ENCODE measurements at regions not wholly inside any gene's neighbourhood (a gene's known extent, or its start where the extent isn't known, plus 50 kb on each side); places are given as distances from the start of the nearest gene placed in this dataset.

DNA sequence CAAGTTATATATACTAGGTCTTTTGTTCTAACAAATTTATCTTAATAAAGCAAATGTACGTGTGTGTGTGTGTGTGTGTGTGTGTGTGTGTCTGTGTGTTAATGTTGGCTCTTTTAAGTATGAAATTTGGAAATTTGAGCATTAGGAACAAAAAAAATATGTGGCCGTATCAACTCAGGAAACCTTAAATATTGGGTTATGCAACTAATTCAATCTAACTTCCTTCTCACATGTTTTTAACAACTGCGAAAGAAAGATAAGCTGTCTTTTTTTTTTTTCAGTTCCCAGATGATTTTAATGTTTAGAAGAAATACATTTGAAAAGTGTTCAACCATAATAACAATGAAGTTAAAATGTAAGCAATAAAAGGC, 616.4 kb upstream of the ARID1B start:
- H3K36me3 Mint-ChIP-seq (ENCODE audit: low read depth): no peaks in the 10 kb centered on the region
- H3K4me2 ChIP-seq: no peak overlapping the region
- no peaks in the 10 kb centered on the region for H3K27me3 Mint-ChIP-seq (ENCODE audit: insufficient read depth, low read depth, poor library complexity)
- H2AFZ ChIP-seq: no peak overlapping the region
- H3K9me2 ChIP-seq (ENCODE audit: insufficient read depth): 0 out of 2 replicates have a peak, but pooled peaks cover 5% of the 10 kb centered on the region
- no peaks in the 10 kb centered on the region for H3K79me2 ChIP-seq (replicated peaks; ENCODE audit: insufficient read depth)
- no peaks in the 10 kb centered on the region for H4K20me1 ChIP-seq (replicated peaks; ENCODE audit: insufficient read depth)
- no peak for ATAC-seq
- H3K9me3 Mint-ChIP-seq: no peaks in the 10 kb centered on the region
- no peak overlapping the region for H3K27ac Mint-ChIP-seq
- H3K4me1 Mint-ChIP-seq: no peaks in the 10 kb centered on the region
- no peak overlapping the region for H3K27ac ChIP-seq (ENCODE audit: low read depth)
- no peak for DNase-seq (ENCODE audit: low spot score)
- H3K4me3 ChIP-seq: no peak overlapping the region
- H3K36me3 ChIP-seq (ENCODE audit: insufficient read depth): no peaks in the 10 kb centered on the region
- H3K4me3 Mint-ChIP-seq: no peak overlapping the region
- H3K27me3 ChIP-seq (ENCODE audit: insufficient read depth): no peaks in the 10 kb centered on the region
- H3F3A ChIP-seq (replicated peaks; ENCODE audit: low read depth): no peaks in the 10 kb centered on the region
- TF ChIP-seq, protein P1, sequence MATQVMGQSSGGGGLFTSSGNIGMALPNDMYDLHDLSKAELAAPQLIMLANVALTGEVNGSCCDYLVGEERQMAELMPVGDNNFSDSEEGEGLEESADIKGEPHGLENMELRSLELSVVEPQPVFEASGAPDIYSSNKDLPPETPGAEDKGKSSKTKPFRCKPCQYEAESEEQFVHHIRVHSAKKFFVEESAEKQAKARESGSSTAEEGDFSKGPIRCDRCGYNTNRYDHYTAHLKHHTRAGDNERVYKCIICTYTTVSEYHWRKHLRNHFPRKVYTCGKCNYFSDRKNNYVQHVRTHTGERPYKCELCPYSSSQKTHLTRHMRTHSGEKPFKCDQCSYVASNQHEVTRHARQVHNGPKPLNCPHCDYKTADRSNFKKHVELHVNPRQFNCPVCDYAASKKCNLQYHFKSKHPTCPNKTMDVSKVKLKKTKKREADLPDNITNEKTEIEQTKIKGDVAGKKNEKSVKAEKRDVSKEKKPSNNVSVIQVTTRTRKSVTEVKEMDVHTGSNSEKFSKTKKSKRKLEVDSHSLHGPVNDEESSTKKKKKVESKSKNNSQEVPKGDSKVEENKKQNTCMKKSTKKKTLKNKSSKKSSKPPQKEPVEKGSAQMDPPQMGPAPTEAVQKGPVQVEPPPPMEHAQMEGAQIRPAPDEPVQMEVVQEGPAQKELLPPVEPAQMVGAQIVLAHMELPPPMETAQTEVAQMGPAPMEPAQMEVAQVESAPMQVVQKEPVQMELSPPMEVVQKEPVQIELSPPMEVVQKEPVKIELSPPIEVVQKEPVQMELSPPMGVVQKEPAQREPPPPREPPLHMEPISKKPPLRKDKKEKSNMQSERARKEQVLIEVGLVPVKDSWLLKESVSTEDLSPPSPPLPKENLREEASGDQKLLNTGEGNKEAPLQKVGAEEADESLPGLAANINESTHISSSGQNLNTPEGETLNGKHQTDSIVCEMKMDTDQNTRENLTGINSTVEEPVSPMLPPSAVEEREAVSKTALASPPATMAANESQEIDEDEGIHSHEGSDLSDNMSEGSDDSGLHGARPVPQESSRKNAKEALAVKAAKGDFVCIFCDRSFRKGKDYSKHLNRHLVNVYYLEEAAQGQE (IDR thresholded peaks at IDR 0.05; ENCODE audit: unreplicated experiment): no peak
- TF ChIP-seq POLR2AphosphoS5 (IDR thresholded peaks at IDR 0.05; ENCODE audit: low read depth): no peak
- no peak for TF ChIP-seq ZNF114 (CRISPR knock-in tag; IDR thresholded peaks at IDR 0.05)
- TF ChIP-seq, protein P2, sequence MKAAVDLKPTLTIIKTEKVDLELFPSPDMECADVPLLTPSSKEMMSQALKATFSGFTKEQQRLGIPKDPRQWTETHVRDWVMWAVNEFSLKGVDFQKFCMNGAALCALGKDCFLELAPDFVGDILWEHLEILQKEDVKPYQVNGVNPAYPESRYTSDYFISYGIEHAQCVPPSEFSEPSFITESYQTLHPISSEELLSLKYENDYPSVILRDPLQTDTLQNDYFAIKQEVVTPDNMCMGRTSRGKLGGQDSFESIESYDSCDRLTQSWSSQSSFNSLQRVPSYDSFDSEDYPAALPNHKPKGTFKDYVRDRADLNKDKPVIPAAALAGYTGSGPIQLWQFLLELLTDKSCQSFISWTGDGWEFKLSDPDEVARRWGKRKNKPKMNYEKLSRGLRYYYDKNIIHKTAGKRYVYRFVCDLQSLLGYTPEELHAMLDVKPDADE (IDR thresholded peaks at IDR 0.05): no peak
- H3K4me1 ChIP-seq (ENCODE audit: insufficient read depth): no peaks in the 10 kb centered on the region

DNA sequence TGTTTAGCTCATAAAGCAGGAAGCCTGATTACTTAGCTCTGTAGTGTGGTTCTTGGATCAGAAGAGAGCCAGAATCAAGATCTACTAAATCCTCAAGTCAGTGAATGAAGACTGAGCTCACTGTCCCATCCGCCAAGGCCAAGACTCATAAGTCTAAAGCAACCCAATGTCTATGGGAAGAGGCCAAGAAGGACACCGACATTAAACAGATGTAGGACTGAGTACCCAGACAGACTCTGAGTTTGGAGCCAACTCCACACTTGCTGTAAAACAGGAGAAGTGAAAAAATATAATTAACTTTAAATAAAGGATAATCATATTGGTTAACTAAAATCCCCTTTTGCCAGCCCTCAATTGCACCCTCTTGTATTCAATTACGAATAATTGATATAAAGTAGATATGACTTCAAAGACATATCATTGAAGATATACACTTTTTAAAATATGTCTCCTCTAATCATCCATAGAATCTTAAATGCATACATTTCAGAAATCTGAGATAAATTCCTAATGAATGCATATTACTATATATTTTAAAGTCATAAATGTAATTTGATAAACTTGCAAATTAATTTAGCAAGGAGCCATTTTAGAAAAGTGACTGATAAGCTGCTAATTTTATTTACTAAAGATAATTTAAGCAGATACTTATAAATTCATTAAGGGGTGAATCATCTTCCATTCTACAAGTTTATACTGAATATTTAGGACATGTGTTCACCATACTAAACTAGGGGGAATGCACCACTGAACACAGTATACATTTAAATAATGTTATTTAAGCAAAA, 617.0 kb upstream of the ARID1B start:
- H2AFZ ChIP-seq: no peak overlapping the region
- no peaks in the 10 kb centered on the region for H3K36me3 Mint-ChIP-seq (ENCODE audit: low read depth)
- DNase-seq (ENCODE audit: low spot score) (no peak), ATAC-seq (no peak)
- no peaks in the 10 kb centered on the region for H3K79me2 ChIP-seq (replicated peaks; ENCODE audit: insufficient read depth)
- H3K9me2 ChIP-seq (ENCODE audit: insufficient read depth): 0 out of 2 replicates have a peak, but pooled peaks cover 5% of the 10 kb centered on the region
- no peaks in the 10 kb centered on the region for H3K4me1 Mint-ChIP-seq
- no peaks in the 10 kb centered on the region for H4K20me1 ChIP-seq (replicated peaks; ENCODE audit: insufficient read depth)
- no peaks in the 10 kb centered on the region for H3F3A ChIP-seq (replicated peaks; ENCODE audit: low read depth)
- H3K9me3 Mint-ChIP-seq: no peaks in the 10 kb centered on the region
- H3K27ac ChIP-seq (ENCODE audit: low read depth): no peak overlapping the region
- no peaks in the 10 kb centered on the region for H3K4me1 ChIP-seq (ENCODE audit: insufficient read depth)
- H3K27ac Mint-ChIP-seq: no peak overlapping the region
- H3K4me3 Mint-ChIP-seq: no peak overlapping the region
- H3K36me3 ChIP-seq (ENCODE audit: insufficient read depth): no peaks in the 10 kb centered on the region
- no peaks in the 10 kb centered on the region for H3K27me3 ChIP-seq (ENCODE audit: insufficient read depth)
- H3K4me3 ChIP-seq: no peak overlapping the region
- H3K27me3 Mint-ChIP-seq (ENCODE audit: insufficient read depth, low read depth, poor library complexity): no peaks in the 10 kb centered on the region
- H3K4me2 ChIP-seq: no peak overlapping the region
- TF ChIP-seq EZH2 (IDR thresholded peaks at IDR 0.05; ENCODE audit: low read depth, unreplicated experiment) (no peak), ZNF462 (CRISPR knock-in tag; IDR thresholded peaks at IDR 0.05) (no peak), STAT1 (IDR thresholded peaks at IDR 0.05; ENCODE audit: unreplicated experiment) (no peak), POLR2AphosphoS5 (IDR thresholded peaks at IDR 0.05; ENCODE audit: low read depth) (no peak), CREB1 (CRISPR knock-in tag; IDR thresholded peaks at IDR 0.05; ENCODE audit: low read depth) (no peak), ZNF331 (CRISPR knock-in tag; IDR thresholded peaks at IDR 0.05; ENCODE audit: low read depth) (no peak)
- TF ChIP-seq, protein P2 (IDR thresholded peaks at IDR 0.05): no peak

Data from GM23338 (cell line).